GM21723 (cell line): ENCODE measurements at regions not wholly inside any gene's neighbourhood (a gene's known extent, or its start where the extent isn't known, plus 50 kb on each side); places are given as distances from the start of the nearest gene placed in this dataset.
"Not testable (repeated sequence)": the region's sequence is repeated elsewhere in the genome, so short reads cannot be mapped to it uniquely, and the experiment has no call there.

Experiments used
- ATAC-seq: cut with Tn5 transposase; IDR thresholded peaks from one replicate; pipeline ENCODE4 v1.9.1; 2021; ENCODE audit warnings: mild to moderate bottlenecking, moderate library complexity; ENCODE audit not compliant: unreplicated experiment

DNA sequence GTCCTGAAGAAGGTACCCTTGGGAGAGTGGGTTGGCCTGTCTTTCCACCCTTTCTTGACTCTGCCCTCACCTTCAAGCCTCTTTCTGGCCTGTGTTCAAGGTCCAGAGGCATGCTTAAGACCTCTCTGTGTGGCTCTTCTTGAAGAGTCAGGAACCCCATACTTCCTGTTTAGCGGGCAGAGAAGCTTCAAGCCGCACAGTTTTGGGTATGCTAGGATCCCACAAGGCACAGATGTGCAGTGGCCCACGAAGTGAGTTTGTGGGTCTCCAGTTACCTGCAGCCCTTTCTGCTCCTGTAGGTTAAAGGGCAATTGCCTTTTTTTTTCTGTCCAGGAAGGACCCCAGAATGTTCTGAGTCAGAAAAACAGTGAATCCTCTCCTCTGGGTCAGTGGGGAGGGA lies 87.4 kb upstream of the FCGR1A start:
- not testable (repeated sequence) for ATAC-seq

DNA sequence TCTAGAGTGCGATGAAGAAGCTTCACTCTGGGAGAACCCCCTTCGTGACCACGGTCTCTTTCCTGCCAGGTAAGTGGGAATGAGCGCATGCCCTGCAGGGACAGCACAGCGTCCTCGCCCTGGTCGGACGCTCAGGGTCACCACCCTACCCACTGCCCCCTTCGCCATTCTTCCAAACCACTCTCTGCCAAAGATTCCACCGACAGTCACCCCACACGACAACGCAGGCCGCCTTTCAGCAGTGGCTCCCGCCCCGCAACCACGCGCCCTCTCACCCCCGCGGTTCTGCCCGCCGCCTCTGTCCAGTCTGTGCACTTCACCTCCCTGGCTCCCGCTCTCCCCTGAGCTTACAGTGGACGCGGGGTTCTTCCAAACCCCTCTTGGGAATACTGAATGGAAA lies 82.3 kb upstream of the FCGR1A start:
- ATAC-seq: not testable (repeated sequence)

DNA sequence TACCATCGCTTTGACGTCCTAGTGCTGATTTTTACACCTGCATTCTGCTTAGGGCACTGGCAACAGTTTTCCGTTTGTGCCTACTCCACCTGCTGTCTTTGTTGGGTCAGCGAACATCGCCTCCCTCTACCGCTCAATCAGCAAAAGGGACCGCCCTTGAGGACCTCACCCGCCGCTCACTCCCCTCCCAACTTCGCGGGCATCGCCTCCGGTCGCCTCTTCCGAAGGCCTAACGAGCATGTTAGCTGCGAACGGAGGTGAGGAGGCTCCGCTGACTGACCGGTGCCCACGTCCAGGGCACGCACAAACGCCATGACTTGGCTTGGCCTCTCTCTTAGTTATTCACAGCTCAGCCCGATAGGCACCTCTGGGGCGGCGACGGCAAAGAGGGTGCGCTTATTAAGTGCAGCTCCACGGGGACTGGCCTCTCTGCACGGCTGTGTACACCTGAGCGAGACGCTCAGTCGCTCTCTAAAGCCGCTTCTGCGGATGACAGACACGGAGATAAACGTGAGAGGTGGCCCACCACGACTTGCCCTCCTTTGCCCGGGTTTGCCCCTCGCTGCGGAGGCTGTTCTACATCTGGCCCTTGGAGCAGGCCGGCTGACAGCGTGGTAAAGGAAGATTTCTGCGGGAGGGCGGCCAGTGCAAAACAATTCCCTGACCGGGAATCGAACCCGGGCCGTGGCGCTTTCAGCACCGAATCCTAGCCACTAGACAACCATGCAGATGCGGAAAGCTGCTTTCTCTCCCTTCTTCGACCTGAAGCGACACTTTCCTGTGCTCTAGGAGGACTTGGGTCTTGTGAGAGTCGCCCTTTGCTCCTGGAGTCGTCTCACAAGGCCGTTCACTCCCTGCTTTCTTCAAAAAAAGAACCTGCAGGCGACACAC lies 81.6 kb upstream of the FCGR1A start:
- not testable (repeated sequence) for ATAC-seq

DNA sequence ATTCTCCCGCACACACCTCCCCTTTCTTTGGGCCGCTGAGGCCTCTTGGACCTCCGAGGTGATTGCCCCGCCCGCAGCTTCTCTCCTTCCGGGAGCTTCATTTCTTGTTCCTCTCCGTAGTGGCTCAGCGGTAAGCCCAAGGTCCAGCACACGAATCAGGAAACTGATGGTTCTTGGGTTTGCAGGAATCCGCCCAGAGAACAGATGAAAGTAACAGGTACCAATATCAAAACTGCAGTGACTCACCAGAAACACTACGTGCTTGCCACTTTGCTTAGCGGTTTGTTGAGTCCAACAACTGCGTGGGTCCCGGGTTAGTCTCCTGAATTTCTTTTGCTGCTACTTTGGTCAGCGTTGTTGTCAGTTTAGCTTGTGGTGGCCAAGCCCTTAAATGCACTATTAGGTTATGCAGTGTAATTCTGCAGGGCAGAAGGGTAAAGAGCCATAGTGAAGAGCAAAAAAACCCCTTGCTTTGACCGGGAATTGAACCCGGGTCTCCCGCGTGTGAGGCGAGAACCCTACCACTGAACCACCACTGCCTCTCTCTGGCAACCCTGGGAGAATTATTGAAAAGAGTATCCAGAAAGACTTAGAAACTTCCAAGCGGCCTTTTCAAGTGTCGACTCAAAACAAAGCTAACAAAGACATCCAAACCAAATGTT lies 74.2 kb upstream of the FCGR1A start:
- ATAC-seq: peak; percentile 97

DNA sequence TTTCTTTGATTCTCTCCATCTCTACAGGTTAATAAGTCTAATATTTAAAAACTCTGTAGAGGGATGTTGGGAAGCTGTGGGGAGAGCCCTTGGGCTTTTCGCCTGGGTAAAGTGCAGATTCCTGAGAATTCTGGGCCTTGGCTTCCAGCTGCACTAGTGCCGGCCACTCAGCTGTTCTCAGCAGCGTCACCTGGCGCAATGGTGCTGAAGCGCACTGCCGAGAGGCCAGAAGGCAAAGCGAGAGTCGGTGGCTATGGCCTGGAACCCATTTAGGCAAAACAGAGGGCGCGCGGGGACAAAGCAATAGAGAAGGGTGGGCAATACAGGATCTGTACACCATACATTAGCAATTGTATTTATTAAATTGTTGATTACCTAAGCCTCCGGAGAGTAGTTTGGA lies 70.8 kb upstream of the FCGR1A start:
- ATAC-seq: not testable (repeated sequence)

- ATAC-seq: not testable (repeated sequence)
These were observed 70.2 kb upstream of the FCGR1A start for GRCh38 chr1:149712154-149712927.

DNA sequence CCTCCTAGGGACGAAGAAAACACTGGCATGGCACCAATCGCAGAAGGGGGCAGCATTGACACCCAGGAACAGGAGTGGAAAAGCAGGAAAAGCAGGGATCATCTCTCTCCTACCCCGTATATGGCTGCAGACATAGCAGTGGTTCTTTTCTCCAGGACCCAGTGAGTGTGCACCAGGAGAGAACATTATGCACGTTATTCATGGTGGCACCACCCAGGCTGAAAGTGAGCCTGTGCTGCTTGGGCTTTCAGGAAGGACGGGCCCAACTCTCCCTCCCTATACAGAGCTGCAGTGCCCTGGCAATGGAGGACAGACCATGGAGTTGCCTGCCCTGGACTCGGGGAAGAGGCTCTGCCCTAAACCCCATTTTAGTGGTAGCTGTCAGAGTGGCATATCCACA lies 69.0 kb upstream of the FCGR1A start:
- not testable (repeated sequence) for ATAC-seq

DNA sequence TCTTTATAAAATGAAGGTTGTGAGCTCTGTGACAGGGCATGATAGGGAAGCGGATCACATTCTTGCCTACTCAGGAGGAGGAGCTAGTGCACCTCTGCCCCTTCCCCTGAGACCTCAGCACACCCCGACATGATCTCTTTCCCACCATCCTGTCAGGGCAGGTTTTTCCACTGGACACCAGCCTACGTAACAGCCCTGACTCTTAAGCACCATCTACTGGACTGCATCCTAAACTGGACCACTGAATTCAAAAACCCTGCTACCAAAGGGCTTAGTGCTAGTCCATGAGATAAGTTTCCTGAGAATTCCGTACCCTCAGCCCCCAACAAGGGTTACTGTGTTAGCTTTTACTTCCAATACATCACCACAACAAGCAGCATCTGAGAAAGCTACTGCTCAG lies 68.5 kb upstream of the FCGR1A start:
- not testable (repeated sequence) for ATAC-seq

DNA sequence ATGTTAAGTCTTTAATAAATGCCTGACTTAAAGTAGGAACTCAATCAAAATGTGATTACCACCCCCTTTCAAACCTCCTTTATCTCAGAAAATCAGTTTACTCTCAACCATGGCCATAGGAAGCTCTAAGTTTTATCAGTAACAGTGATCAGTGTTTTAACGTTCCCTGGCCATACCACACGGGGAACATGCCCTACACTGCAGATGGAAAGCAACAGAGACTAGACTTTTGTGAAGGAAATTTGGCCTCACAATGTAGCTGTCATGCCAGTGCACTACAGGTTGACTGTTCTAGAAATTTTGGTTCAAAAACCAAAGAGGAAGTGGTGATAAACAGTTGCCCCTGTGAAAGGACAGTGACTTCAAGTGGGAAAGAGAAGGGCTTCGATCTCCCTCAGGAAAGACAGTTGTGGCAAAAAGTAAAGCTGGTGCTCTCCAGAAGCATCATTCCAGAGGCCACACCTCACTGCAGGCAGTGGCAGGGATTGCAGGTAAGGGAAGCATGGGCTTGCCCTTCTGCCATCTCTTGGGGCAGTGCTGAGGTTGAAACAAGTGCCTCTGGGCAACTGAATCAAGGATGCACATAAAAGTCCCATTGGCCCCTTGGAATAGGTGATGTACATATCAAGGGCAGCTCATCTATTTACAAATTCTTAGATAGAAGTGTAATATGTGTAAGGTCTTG lies 57.7 kb upstream of the FCGR1A start:
- ATAC-seq: not testable (repeated sequence)

- not testable (repeated sequence) for ATAC-seq
These were observed 55.8 kb upstream of the FCGR1A start for GRCh38 chr1:149726688-149727087.

GRCh38 chr1:149728598-149728997 lies 53.9 kb upstream of the FCGR1A start:
- ATAC-seq: not testable (repeated sequence)
